HepG2 (cell line): ENCODE measurements at regions not wholly inside any gene's neighbourhood (a gene's known extent, or its start where the extent isn't known, plus 50 kb on each side); places are given as distances from the start of the nearest gene placed in this dataset.

Experiments used
- ATAC-seq: fragments of 200-7000 bp; cut with Tn5 transposase; 3 replicates; pipeline ENCODE4 v1.9.1; 2020; ENCODE audit warnings: mild to moderate bottlenecking, moderate library complexity
- BruUV-seq: library from RNA; stranded (reverse); fragments of 400-500 nt; replicated peaks from 2 replicates; lab custom pipeline; 2021; lab: Mats Ljungman, UMichigan
- CTCF ChIA-PET: fragments of 300-600 bp; formaldehyde crosslinking; extraction: SDS; loops from one replicate; lab custom pipeline; 2021; ENCODE audit warnings: low total read pairs, inconsistent platforms, low intra/inter-chr PET ratio; lab: Yijun Ruan, JAX
- POLR2A ChIA-PET: fragments of 350-600 bp; sonication (Branson Sonifier 250); formaldehyde crosslinking; loops from one replicate; lab custom pipeline; 2020; ENCODE audit warnings: antibody characterized with exemption, inconsistent platforms; lab: Yijun Ruan, JAX
- DNase-seq: peaks from one replicate; pipeline ENCODE4 v3.0.0-alpha.2; 2015; ENCODE audit warnings: low spot score
- FAIRE-seq: peaks from 3 replicates; lab custom pipeline; 2011; peaks lifted over from hg19 to GRCh38; lab: Jason Lieb, UNC
- H2AFZ ChIP-seq: one replicate; pipeline ENCODE4 v1.6.1; 2011; ENCODE audit warnings: low read length, inconsistent platforms
- H3K27ac ChIP-seq: fragments of 300-600 bp; 3 replicates; pipeline ENCODE4 v1.8.0; 2011; ENCODE audit warnings: mixed run types, mild to moderate bottlenecking, mixed read lengths, low read length, inconsistent platforms; ENCODE audit not compliant: insufficient read depth; ENCODE audit errors: extremely low read length
- H3K27me3 ChIP-seq, 2 experiments: fragments of 200-600 bp in 1 of 2; 2 replicates in 1 of 2; 3 replicates in 1 of 2; pipeline versions ENCODE4 v1.6.0 to v1.8.0; 2011; ENCODE audit warnings: low read length in 2 of 2, mild to moderate bottlenecking in 2 of 2, moderate library complexity in 2 of 2, inconsistent platforms in 1 of 2; ENCODE audit not compliant: insufficient read depth in 2 of 2, control insufficient read depth in 1 of 2
- H3K36me3 ChIP-seq, 2 experiments: fragments of 200-600 bp in 1 of 2; replicated peaks in 1 of 2; 2 replicates in 1 of 2; 3 replicates in 1 of 2; pipeline versions ENCODE4 v1.5.1 to v1.8.0; 2011; ENCODE audit warnings: low read length in 2 of 2, inconsistent platforms in 1 of 2; ENCODE audit not compliant: insufficient read depth in 2 of 2, control insufficient read depth in 1 of 2
- H3K4me1 ChIP-seq: 2 replicates; pipeline ENCODE4 v1.5.1; 2012; ENCODE audit warnings: low read length, inconsistent platforms; ENCODE audit not compliant: insufficient read depth
- H3K4me2 ChIP-seq: 2 replicates; pipeline ENCODE4 v1.6.0; 2011; ENCODE audit warnings: low read depth, low read length, inconsistent platforms
- H3K4me3 ChIP-seq, 3 experiments: fragments of 200-600 bp in 1 of 3; sonication (generic), shearing (Covaris generic) in 1 of 3; replicated peaks in 1 of 3; 2 replicates each; pipeline ENCODE4 v1.5.1; 2011 to 2016; ENCODE audit warnings: low read length in 3 of 3, inconsistent platforms in 2 of 3, low read depth in 2 of 3, mild to moderate bottlenecking in 2 of 3, control low read depth in 1 of 3, mixed read lengths in 1 of 3; ENCODE audit not compliant: insufficient read depth in 1 of 3
- H3K79me2 ChIP-seq: one replicate; pipeline ENCODE4 v1.6.1; 2011; ENCODE audit warnings: low read length, inconsistent platforms; ENCODE audit not compliant: insufficient read depth
- H3K9ac ChIP-seq: 2 replicates; pipeline ENCODE4 v1.6.0; 2011; ENCODE audit warnings: mild to moderate bottlenecking, low read depth, low read length, inconsistent platforms; ENCODE audit not compliant: insufficient read depth
- H3K9me3 ChIP-seq: 2 replicates; pipeline ENCODE4 v1.5.1; 2012; ENCODE audit warnings: mild to moderate bottlenecking, low read length
- H4K20me1 ChIP-seq: 2 replicates; pipeline ENCODE4 v1.6.0; 2011; ENCODE audit warnings: inconsistent platforms, mild to moderate bottlenecking, low read length, moderate library complexity; ENCODE audit not compliant: insufficient read depth
- EED ChIP-seq: sonication (generic); formaldehyde crosslinking; IDR thresholded peaks from 2 replicates; pipeline ENCODE4 v1.5.0; 2020; ENCODE audit warnings: mild to moderate bottlenecking, missing genetic modification reagents
- FLYWCH1 ChIP-seq: sonication (generic); formaldehyde crosslinking; IDR thresholded peaks from 2 replicates; pipeline ENCODE4 v1.8.1; 2023; ENCODE audit warnings: mild to moderate bottlenecking, missing genetic modification reagents
- HOXA3 ChIP-seq: sonication (generic); formaldehyde crosslinking; IDR thresholded peaks from 2 replicates; pipeline ENCODE4 v1.5.0; 2020; ENCODE audit warnings: missing genetic modification reagents
- IRF2 ChIP-seq: IDR thresholded peaks from 2 replicates; pipeline ENCODE4 v1.6.1; 2018; ENCODE audit warnings: missing genetic modification reagents, missing compliant biosample characterization
- IRF9 ChIP-seq: sonication (generic); formaldehyde crosslinking; IDR thresholded peaks from 2 replicates; pipeline ENCODE4 v1.8.0; 2022; ENCODE audit warnings: missing genetic modification reagents, mild to moderate bottlenecking, borderline replicate concordance
- KLF13 ChIP-seq: sonication (generic); formaldehyde crosslinking; IDR thresholded peaks from 2 replicates; pipeline ENCODE4 v1.4.0; 2020; ENCODE audit warnings: mild to moderate bottlenecking, missing genetic modification reagents
- KLF15 ChIP-seq: sonication (generic); formaldehyde crosslinking; IDR thresholded peaks from 2 replicates; pipeline ENCODE4 v1.8.1; 2023; ENCODE audit warnings: borderline replicate concordance, mild to moderate bottlenecking, inconsistent platforms, missing genetic modification reagents, mixed read lengths
- MED13 ChIP-seq: sonication (generic); formaldehyde crosslinking; IDR thresholded peaks from 2 replicates; pipeline ENCODE4 v1.5.0; 2020; ENCODE audit warnings: missing genetic modification reagents
- MLX ChIP-seq: IDR thresholded peaks from 2 replicates; pipeline ENCODE4 v1.6.1; 2016
- MLXIP ChIP-seq: sonication (generic); formaldehyde crosslinking; IDR thresholded peaks from 2 replicates; pipeline ENCODE4 v1.9.0; 2021; ENCODE audit warnings: missing genetic modification reagents, borderline replicate concordance
- SRSF9 ChIP-seq: fragments of 200-400 bp; formaldehyde crosslinking; IDR thresholded peaks from 2 replicates; pipeline ENCODE4 v1.6.1; 2018; ENCODE audit warnings: borderline replicate concordance, mild to moderate bottlenecking, low read depth, low read length; ENCODE audit not compliant: insufficient read depth, poor library complexity, severe bottlenecking
- SRY ChIP-seq: sonication (generic); formaldehyde crosslinking; IDR thresholded peaks from 2 replicates; pipeline ENCODE4 v1.8.0; 2022; ENCODE audit warnings: mild to moderate bottlenecking, missing genetic modification reagents
- SUZ12 ChIP-seq: fragments of 150-350 bp; IDR thresholded peaks from 2 replicates; pipeline ENCODE4 v1.6.1; 2014; ENCODE audit warnings: low read depth, low read length
- ZNF276 ChIP-seq: sonication (generic); formaldehyde crosslinking; IDR thresholded peaks from 2 replicates; pipeline ENCODE4 v1.4.0; 2020; ENCODE audit warnings: mild to moderate bottlenecking, low read depth, missing genetic modification reagents
- WGBS: methylation state at CpG from one replicate; pipeline ENCODE4 v1.1.6; 2017; ENCODE audit warnings: low lambda C conversion rate; 5-methylcytosine and 5-hydroxymethylcytosine counted together
- in situ Hi-C: cut with HindIII; loops from 2 replicates; pipeline ENCODE4 v1.10.0; 2017; ENCODE audit warnings: low pct_unique_long_range_greater_than_20kb; ENCODE audit not compliant: extremely low pct_ligation_motif_present
- intact Hi-C: fragments of 100-400 bp; cut with micrococcal nuclease; formaldehyde crosslinking; loops from one replicate; pipeline ENCODE4 v1.10.0; 2022; ENCODE audit not compliant: unreplicated experiment

- no peak overlapping the region for H3K9ac ChIP-seq
- H3K4me3 ChIP-seq = no peak overlapping the region
- in situ Hi-C loops (no loop called here), intact Hi-C loops (no loop called here)
- no peaks in the 10 kb centered on the region for H3K4me1 ChIP-seq
- CTCF ChIA-PET = no interaction called here
- DNase-seq (no peak), ATAC-seq (no peak), FAIRE-seq (no peak)
- no peaks in the 10 kb centered on the region for H3K79me2 ChIP-seq
- H3K27me3 ChIP-seq = peaks cover 8 to 47% of the 10 kb centered on the region in 2 experiments; a peak in 4 of 5 replicates
- H3K4me2 ChIP-seq = no peak overlapping the region
- WGBS = 0% methylated on average over 2 of the region's 4 CpGs
- H3K9me3 ChIP-seq = no peaks in the 10 kb centered on the region
- TF ChIP-seq SUZ12 = no peak
- TF ChIP-seq EED (CRISPR knock-in tag) = no peak
- TF ChIP-seq KLF13 (CRISPR knock-in tag) = no peak
- TF ChIP-seq IRF9 (CRISPR knock-in tag) = no peak
- TF ChIP-seq ZNF276 (CRISPR knock-in tag) = no peak
- TF ChIP-seq HOXA3 (CRISPR knock-in tag) = no peak
- no peak for TF ChIP-seq MLXIP
- no peak for TF ChIP-seq KLF15 (CRISPR knock-in tag)
- TF ChIP-seq SRSF9 = no peak
- no peak for TF ChIP-seq SRY (CRISPR knock-in tag)
- TF ChIP-seq FLYWCH1 (CRISPR knock-in tag) = no peak
- no peak for TF ChIP-seq IRF2 (CRISPR knock-in tag)
- no peak for TF ChIP-seq MLX (CRISPR knock-in tag)
- no peak for TF ChIP-seq MED13 (CRISPR knock-in tag)
- BruUV-seq = no TSS peak
- no peaks in the 10 kb centered on the region for H3K36me3 ChIP-seq
- H2AFZ ChIP-seq = no peak overlapping the region
- POLR2A ChIA-PET = no interaction called here
- no peaks in the 10 kb centered on the region for H4K20me1 ChIP-seq
- no peak overlapping the region for H3K27ac ChIP-seq
Observed at GRCh38 chr10:71134732-71135211, 77.6 kb upstream of the UNC5B start.
